ENCODE measurements at regions not wholly inside any gene's neighbourhood (a gene's known extent, or its start where the extent isn't known, plus 50 kb on each side); places are given as distances from the start of the nearest gene placed in this dataset.

- TF ChIP-seq, protein P1, sequence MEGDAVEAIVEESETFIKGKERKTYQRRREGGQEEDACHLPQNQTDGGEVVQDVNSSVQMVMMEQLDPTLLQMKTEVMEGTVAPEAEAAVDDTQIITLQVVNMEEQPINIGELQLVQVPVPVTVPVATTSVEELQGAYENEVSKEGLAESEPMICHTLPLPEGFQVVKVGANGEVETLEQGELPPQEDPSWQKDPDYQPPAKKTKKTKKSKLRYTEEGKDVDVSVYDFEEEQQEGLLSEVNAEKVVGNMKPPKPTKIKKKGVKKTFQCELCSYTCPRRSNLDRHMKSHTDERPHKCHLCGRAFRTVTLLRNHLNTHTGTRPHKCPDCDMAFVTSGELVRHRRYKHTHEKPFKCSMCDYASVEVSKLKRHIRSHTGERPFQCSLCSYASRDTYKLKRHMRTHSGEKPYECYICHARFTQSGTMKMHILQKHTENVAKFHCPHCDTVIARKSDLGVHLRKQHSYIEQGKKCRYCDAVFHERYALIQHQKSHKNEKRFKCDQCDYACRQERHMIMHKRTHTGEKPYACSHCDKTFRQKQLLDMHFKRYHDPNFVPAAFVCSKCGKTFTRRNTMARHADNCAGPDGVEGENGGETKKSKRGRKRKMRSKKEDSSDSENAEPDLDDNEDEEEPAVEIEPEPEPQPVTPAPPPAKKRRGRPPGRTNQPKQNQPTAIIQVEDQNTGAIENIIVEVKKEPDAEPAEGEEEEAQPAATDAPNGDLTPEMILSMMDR (IDR thresholded peaks at IDR 0.05; ENCODE audit: control insufficient read depth, insufficient read depth, low read depth, low read length, missing control alignments), result no peak
- DNase-seq (ENCODE audit: low read depth), result no peak
- H3K4me3 ChIP-seq (ENCODE audit: control insufficient read depth, low read depth, low read length), result no peak overlapping the region
These were observed 50.8 kb upstream of the GADL1 start for GRCh38 chr3:30945291-30945690.

DNA sequence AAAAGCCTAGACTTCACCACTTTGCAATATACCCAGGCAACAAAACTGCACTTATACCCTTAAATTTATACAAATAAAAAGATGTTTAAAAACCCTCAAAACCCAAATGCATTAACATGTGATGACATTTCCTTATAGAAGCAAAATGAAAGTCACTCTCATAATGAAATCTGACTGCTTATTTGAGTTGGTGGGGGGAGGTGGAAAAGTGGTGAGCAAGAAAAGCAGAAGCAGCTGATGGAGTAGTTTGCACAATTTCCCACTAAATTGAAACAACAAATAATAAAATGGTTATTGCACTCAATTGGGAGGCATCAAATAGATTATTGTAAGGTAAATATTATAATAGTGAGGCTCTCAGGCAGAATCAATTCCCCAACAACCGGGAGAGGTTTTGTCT lies 54.0 kb upstream of the GADL1 start:
- TF ChIP-seq, protein P1 (IDR thresholded peaks at IDR 0.05; ENCODE audit: control insufficient read depth, insufficient read depth, low read depth, low read length, missing control alignments), result no peak
- H3K4me3 ChIP-seq (ENCODE audit: control insufficient read depth, low read depth, low read length), result no peak overlapping the region
- no peak for DNase-seq (ENCODE audit: low read depth)

GRCh38 chr3:30951826-30952225 lies 57.4 kb upstream of the GADL1 start:
- TF ChIP-seq, protein P1 (IDR thresholded peaks at IDR 0.05; ENCODE audit: control insufficient read depth, insufficient read depth, low read depth, low read length, missing control alignments), result no peak
- H3K4me3 ChIP-seq (ENCODE audit: control insufficient read depth, low read depth, low read length), result no peak overlapping the region
- DNase-seq (ENCODE audit: low read depth), result no peak

DNA sequence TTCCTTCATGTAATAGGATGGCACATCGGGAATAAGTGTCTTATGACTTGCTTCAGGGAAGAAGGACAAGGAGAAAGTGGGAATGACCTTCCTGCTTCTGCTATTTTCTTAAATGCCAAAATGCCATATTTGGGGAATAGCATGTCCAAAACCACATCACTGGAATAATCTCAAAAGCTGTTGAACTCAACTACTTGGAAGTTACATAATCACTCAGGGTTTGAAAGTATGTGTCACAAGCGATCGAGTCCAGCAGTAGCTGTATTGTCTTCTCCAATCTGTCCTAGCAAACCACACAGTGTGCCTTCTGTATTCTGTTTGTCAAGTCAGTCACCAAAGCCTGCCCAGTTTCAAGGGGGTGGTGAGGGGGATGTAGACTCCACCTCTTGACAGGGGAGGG lies 58.3 kb upstream of the GADL1 start:
- TF ChIP-seq, protein P1 (IDR thresholded peaks at IDR 0.05; ENCODE audit: control insufficient read depth, insufficient read depth, low read depth, low read length, missing control alignments), result no peak
- no peak overlapping the region for H3K4me3 ChIP-seq (ENCODE audit: control insufficient read depth, low read depth, low read length)
- DNase-seq (ENCODE audit: low read depth), result peak; percentile 8

- TF ChIP-seq, protein P1 (IDR thresholded peaks at IDR 0.05; ENCODE audit: control insufficient read depth, insufficient read depth, low read depth, low read length, missing control alignments), result no peak
- H3K4me3 ChIP-seq (ENCODE audit: control insufficient read depth, low read depth, low read length), result no peak overlapping the region
- DNase-seq (ENCODE audit: low read depth), result no peak
These were observed 60.0 kb upstream of the GADL1 start for GRCh38 chr3:30954426-30954825.

- no peak overlapping the region for H3K4me3 ChIP-seq (ENCODE audit: control insufficient read depth, low read depth, low read length)
- DNase-seq (ENCODE audit: low read depth), result no peak
- TF ChIP-seq, protein P1 (IDR thresholded peaks at IDR 0.05; ENCODE audit: control insufficient read depth, insufficient read depth, low read depth, low read length, missing control alignments), result no peak
These were observed 67.6 kb upstream of the GADL1 start for GRCh38 chr3:30962084-30962483.

GRCh38 chr3:30962493-30962892 lies 68.0 kb upstream of the GADL1 start:
- H3K4me3 ChIP-seq (ENCODE audit: control insufficient read depth, low read depth, low read length), result no peak overlapping the region
- TF ChIP-seq, protein P1 (IDR thresholded peaks at IDR 0.05; ENCODE audit: control insufficient read depth, insufficient read depth, low read depth, low read length, missing control alignments), result no peak
- DNase-seq (ENCODE audit: low read depth), result no peak
